Brain microvascular endothelial cell (primary cell): ENCODE measurements at regions not wholly inside any gene's neighbourhood (a gene's known extent, or its start where the extent isn't known, plus 50 kb on each side); places are given as distances from the start of the nearest gene placed in this dataset.

Source experiments
- DNase-seq: peaks from one replicate; pipeline ENCODE4 v3.0.0-alpha.2; 2020
- H3K27ac ChIP-seq: fragments of 250-450 bp; sonication (Bioruptor Pico); 2 replicates; pipeline ENCODE4 v1.5.1; 2020; ENCODE audit warnings: mild to moderate bottlenecking, moderate library complexity
- H3K27me3 ChIP-seq: fragments of 250-450 bp; sonication (Bioruptor Pico); replicated peaks from 2 replicates; pipeline ENCODE4 v1.5.1; 2020; ENCODE audit warnings: mild to moderate bottlenecking
- H3K36me3 ChIP-seq: fragments of 250-450 bp; sonication (Bioruptor Pico); replicated peaks from 2 replicates; pipeline ENCODE4 v1.5.1; 2020; ENCODE audit warnings: mild to moderate bottlenecking
- H3K4me3 ChIP-seq: 2 replicates; pipeline ENCODE4 v1.5.1; 2011; ENCODE audit warnings: low read depth, mild to moderate bottlenecking, control low read depth, low read length, moderate library complexity
- in situ Hi-C: cut with HindIII; loops from 2 replicates; pipeline ENCODE4 v1.10.0; 2017; ENCODE audit warnings: low sequenced_read_pairs, low pct_ligation_motif_present
- TF ChIP-seq, protein P1 (sequence below): IDR thresholded peaks from 2 replicates; pipeline ENCODE4 v1.5.1; 2011; ENCODE audit warnings: low read depth, mild to moderate bottlenecking, moderate library complexity, low read length, control low read depth, inconsistent platforms; ENCODE audit errors: missing control alignments

DNA sequence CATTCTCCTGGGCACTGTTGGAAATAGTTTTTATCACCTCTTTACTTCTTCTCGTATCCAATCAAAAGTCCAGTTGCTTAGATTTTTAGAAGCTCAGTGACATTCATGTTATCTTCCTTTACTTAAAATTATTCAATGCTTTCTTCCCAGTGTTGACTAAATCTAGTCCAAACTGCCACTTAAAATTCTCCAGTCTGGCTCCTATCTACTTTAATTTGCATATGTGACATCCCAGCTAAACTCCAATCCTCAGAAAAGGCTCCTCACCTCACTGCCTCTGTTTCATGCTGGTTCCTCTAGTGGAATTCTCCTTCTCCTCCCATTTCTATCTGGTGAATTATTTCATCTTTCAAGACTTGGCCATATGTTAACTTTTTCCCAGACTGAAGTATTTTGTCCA is 1238.7 kb upstream of the WWC1 start:
- Histone ChIP-seq H3K36me3 (no peaks in the 10 kb centered on the region), H3K4me3 (no peak overlapping the region), H3K27ac (no peak overlapping the region), H3K27me3 (no peaks in the 10 kb centered on the region)
- DNase-seq, result no peak
- in situ Hi-C loops, result no loop called here
- TF ChIP-seq, protein P1, sequence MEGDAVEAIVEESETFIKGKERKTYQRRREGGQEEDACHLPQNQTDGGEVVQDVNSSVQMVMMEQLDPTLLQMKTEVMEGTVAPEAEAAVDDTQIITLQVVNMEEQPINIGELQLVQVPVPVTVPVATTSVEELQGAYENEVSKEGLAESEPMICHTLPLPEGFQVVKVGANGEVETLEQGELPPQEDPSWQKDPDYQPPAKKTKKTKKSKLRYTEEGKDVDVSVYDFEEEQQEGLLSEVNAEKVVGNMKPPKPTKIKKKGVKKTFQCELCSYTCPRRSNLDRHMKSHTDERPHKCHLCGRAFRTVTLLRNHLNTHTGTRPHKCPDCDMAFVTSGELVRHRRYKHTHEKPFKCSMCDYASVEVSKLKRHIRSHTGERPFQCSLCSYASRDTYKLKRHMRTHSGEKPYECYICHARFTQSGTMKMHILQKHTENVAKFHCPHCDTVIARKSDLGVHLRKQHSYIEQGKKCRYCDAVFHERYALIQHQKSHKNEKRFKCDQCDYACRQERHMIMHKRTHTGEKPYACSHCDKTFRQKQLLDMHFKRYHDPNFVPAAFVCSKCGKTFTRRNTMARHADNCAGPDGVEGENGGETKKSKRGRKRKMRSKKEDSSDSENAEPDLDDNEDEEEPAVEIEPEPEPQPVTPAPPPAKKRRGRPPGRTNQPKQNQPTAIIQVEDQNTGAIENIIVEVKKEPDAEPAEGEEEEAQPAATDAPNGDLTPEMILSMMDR, result no peak

GRCh38 chr5:167057665-167058064 is 1233.8 kb upstream of the WWC1 start:
- H3K4me3 ChIP-seq, result no peak overlapping the region
- no peaks in the 10 kb centered on the region for H3K36me3 ChIP-seq
- no peak overlapping the region for H3K27ac ChIP-seq
- no peaks in the 10 kb centered on the region for H3K27me3 ChIP-seq
- no peak for DNase-seq
- TF ChIP-seq, protein P1, result no peak
- in situ Hi-C loops, result no loop called here

DNA sequence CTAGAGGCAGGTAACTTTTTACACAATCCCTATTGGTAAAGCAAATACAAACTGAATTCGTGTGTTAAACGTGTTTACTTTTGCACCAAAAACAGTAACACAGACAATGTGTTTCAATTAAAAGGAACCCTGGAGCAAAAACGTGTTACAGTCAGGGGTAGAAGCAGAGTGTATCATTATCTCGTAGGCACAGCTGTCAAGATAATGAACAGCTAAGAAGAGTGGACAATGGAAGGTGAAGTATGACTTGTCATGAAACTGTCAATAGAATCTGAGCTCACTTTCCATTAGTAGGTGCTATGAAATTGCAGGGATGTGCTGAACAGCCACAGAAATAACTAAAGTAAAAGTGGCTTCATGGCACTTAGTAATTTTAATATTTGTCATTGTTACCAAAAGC is 1229.8 kb upstream of the WWC1 start:
- in situ Hi-C loops, result no loop called here
- H3K27me3 ChIP-seq, result no peaks in the 10 kb centered on the region
- no peak overlapping the region for H3K4me3 ChIP-seq
- TF ChIP-seq, protein P1, result no peak
- DNase-seq, result no peak
- H3K36me3 ChIP-seq, result no peaks in the 10 kb centered on the region
- no peak overlapping the region for H3K27ac ChIP-seq

GRCh38 chr5:167063116-167063515 is 1228.3 kb upstream of the WWC1 start:
- TF ChIP-seq, protein P1, result no peak
- Histone ChIP-seq H3K36me3 (no peaks in the 10 kb centered on the region), H3K27me3 (no peaks in the 10 kb centered on the region), H3K4me3 (no peak overlapping the region), H3K27ac (no peak overlapping the region)
- no peak for DNase-seq
- in situ Hi-C loops, result no loop called here

DNA sequence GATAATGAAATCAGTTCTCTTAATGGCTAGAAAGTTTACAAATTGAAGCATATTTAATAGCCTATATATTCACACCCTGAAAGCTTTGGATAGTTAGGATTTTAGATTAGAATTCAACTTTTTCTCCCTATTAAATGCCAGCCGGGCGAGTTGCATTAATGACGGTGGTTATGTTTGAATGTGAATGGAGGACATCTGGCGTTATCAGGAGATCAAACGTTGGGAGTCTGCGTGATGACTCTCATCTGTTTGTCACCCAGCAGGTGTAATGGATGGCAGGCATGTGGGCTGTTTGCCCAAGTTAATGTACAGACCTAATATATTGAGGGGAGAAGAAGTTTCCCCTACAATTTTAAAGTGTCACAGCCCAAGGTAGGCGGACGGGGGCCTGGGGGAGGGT is 1227.7 kb upstream of the WWC1 start:
- Histone ChIP-seq H3K27me3 (no peaks in the 10 kb centered on the region), H3K4me3 (no peak overlapping the region), H3K36me3 (no peaks in the 10 kb centered on the region), H3K27ac (no peak overlapping the region)
- in situ Hi-C loops, result no loop called here
- TF ChIP-seq, protein P1, result no peak
- no peak for DNase-seq

- H3K4me3 ChIP-seq, result no peak overlapping the region
Observed at GRCh38 chr5:167064198-167064776, 1227.2 kb upstream of the WWC1 start.

More at GRCh38 chr5:167064198-167064776, 1227.2 kb upstream of the WWC1 start:
- DNase-seq, result no peak
- no peak overlapping the region for H3K27ac ChIP-seq
- in situ Hi-C loops, result no loop called here
- H3K36me3 ChIP-seq, result no peaks in the 10 kb centered on the region
- TF ChIP-seq, protein P1, result no peak
- no peaks in the 10 kb centered on the region for H3K27me3 ChIP-seq
